GM12873 (cell line): ENCODE measurements at regions not wholly inside any gene's neighbourhood (a gene's known extent, or its start where the extent isn't known, plus 50 kb on each side); places are given as distances from the start of the nearest gene placed in this dataset.

Experiments
- CTCF ChIP-seq: IDR thresholded peaks from 2 replicates; pipeline ENCODE4 v1.5.1; 2012; ENCODE audit warnings: low read depth, mild to moderate bottlenecking, moderate library complexity, low read length, control low read depth; ENCODE audit not compliant: insufficient read depth; ENCODE audit errors: missing control alignments

GRCh38 chr15:94778840-94779239, 547.5 kb downstream of the MCTP2 start:
- TF ChIP-seq CTCF = no peak

DNA sequence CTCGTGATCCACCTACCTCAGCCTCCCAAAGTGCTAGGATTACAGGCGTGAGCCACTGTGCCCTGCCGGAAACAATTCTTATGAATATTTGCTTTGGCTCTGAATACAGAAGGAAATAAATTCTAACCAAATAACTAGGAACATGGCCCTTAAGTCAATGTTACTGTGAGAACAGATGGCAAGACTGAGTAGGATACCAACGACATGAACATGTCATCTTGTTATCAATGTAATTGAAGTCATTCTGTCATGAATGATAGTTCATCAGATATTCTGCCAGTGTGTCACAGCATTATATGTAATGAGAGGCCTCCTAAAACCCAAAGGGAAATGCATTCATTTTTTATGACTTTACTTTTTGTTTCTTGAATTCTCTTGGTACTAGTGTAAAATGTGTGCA, 548.8 kb downstream of the MCTP2 start:
- TF ChIP-seq CTCF = no peak

DNA sequence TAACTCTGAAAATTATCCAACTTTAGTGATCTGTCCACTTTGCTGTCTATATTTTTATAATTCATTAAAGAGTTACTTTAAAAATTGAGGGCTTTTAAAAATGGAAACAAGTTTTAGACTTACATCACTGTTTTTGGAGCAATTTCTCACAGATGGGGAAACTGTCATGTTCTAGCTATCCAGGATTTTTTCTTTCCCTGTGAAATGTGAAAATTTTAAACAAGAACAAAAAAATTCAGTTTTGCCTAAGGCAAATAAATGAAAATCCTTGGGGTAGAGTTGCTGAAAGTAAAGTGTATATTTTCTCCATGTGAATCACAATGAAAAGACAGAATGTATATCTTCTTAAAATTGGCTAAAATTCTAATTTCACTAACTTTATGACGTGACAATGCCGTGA, 553.7 kb downstream of the MCTP2 start:
- no peak for TF ChIP-seq CTCF

- TF ChIP-seq CTCF = no peak
These were observed 559.6 kb downstream of the MCTP2 start for GRCh38 chr15:94791008-94791407.

- TF ChIP-seq CTCF = no peak
These were observed 560.1 kb downstream of the MCTP2 start for GRCh38 chr15:94791510-94791909.

DNA sequence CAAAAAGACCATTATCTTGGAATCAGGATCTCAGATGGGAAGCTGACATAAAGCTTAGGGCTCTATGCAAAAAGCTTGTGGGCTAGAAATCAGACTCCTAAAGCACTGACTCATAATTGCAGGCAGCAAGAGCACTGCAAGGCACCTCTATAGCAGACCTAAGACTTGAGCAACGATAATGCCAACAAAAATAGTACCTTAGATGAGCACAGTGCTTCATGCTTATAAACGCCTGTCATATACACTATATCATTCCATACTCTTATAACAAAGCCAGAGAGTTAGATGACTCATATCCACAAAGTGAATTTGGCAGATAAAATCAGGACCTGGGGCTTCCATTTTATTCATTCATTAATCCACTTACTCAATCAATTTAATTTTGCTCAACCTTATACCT, 560.8 kb downstream of the MCTP2 start:
- no peak for TF ChIP-seq CTCF

DNA sequence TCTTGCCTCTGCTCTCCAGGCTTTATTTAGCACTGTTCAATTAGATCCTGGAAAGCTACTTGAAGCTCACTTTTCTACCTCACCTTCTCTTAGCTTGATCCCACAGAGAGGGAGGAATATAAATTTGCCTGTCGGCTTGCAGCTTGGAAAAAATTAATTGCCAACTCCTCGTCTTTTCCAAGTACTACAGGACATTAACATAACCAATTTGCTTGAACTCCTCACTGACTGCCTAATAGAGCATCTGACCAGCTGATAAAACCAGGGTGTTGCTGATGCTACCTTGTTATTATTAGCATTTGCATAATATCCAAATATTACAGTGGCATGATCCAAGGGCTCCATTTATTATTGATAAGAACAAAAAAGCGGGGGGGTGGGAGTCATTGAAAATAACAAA, 561.8 kb downstream of the MCTP2 start:
- TF ChIP-seq CTCF = no peak

DNA sequence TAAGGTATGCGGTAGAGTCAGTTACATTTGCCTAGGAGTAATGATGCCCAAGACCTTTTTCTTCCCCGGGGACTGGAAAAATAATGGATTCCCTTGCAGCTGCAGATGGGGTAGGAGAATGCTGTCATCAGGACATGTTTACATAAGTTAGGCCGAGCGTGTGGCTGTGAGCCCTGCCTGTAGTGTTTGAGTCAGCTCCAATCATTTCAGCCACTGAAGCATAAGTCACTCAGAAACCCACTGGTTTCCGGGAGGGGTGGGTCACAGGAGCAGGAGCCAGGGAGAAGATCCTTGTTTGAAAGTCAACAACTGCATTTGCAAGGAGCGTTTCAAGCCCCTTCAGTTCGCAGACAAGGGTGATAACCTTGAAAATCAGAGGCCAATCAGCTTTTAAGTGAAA, 562.3 kb downstream of the MCTP2 start:
- no peak for TF ChIP-seq CTCF
